ENCODE measurements at regions not wholly inside any gene's neighbourhood (a gene's known extent, or its start where the extent isn't known, plus 50 kb on each side); places are given as distances from the start of the nearest gene placed in this dataset.

GRCh38 chr14:22332686-22333421 is 256.2 kb downstream of the DAD1 start:
- TF ChIP-seq POLR2AphosphoS5 (IDR thresholded peaks at IDR 0.05; ENCODE audit: low read depth, low read length), result no peak
- no peak for TF ChIP-seq SIN3A (IDR thresholded peaks at IDR 0.05; ENCODE audit: borderline replicate concordance, insufficient read depth, low read length)
- TF ChIP-seq REST (IDR thresholded peaks at IDR 0.05; ENCODE audit: insufficient read depth in 1 of 2, low read depth in 2 of 2, low read length in 2 of 2), result no peak
- no peak for TF ChIP-seq TAF1 (IDR thresholded peaks at IDR 0.05; ENCODE audit: borderline replicate concordance, insufficient read depth, low read length)
- no peak for TF ChIP-seq FOXP2 (optimal IDR thresholded peaks at IDR 0.05; ENCODE audit: borderline replicate concordance, extremely low read depth, extremely low read length, insufficient read depth)

- no peak for TF ChIP-seq SIN3A (IDR thresholded peaks at IDR 0.05; ENCODE audit: borderline replicate concordance, insufficient read depth, low read length)
- no peak for TF ChIP-seq FOXP2 (optimal IDR thresholded peaks at IDR 0.05; ENCODE audit: borderline replicate concordance, extremely low read depth, extremely low read length, insufficient read depth)
- no peak for TF ChIP-seq TAF1 (IDR thresholded peaks at IDR 0.05; ENCODE audit: borderline replicate concordance, insufficient read depth, low read length)
- TF ChIP-seq REST (IDR thresholded peaks at IDR 0.05; ENCODE audit: insufficient read depth in 1 of 2, low read depth in 2 of 2, low read length in 2 of 2), result no peak
- no peak for TF ChIP-seq POLR2AphosphoS5 (IDR thresholded peaks at IDR 0.05; ENCODE audit: low read depth, low read length)
Observed at GRCh38 chr14:22329371-22329770, 259.7 kb downstream of the DAD1 start.

- no peak for TF ChIP-seq REST (IDR thresholded peaks at IDR 0.05; ENCODE audit: insufficient read depth in 1 of 2, low read depth in 2 of 2, low read length in 2 of 2)
- no peak for TF ChIP-seq TAF1 (IDR thresholded peaks at IDR 0.05; ENCODE audit: borderline replicate concordance, insufficient read depth, low read length)
- no peak for TF ChIP-seq FOXP2 (optimal IDR thresholded peaks at IDR 0.05; ENCODE audit: borderline replicate concordance, extremely low read depth, extremely low read length, insufficient read depth)
- TF ChIP-seq SIN3A (IDR thresholded peaks at IDR 0.05; ENCODE audit: borderline replicate concordance, insufficient read depth, low read length), result no peak
- no peak for TF ChIP-seq POLR2AphosphoS5 (IDR thresholded peaks at IDR 0.05; ENCODE audit: low read depth, low read length)
Observed at GRCh38 chr14:22325676-22326400, 263.2 kb downstream of the DAD1 start.

- no peak for TF ChIP-seq POLR2AphosphoS5 (IDR thresholded peaks at IDR 0.05; ENCODE audit: low read depth, low read length)
- TF ChIP-seq REST (IDR thresholded peaks at IDR 0.05; ENCODE audit: insufficient read depth in 1 of 2, low read depth in 2 of 2, low read length in 2 of 2), result no peak
- no peak for TF ChIP-seq FOXP2 (optimal IDR thresholded peaks at IDR 0.05; ENCODE audit: borderline replicate concordance, extremely low read depth, extremely low read length, insufficient read depth)
- TF ChIP-seq SIN3A (IDR thresholded peaks at IDR 0.05; ENCODE audit: borderline replicate concordance, insufficient read depth, low read length), result no peak
- no peak for TF ChIP-seq TAF1 (IDR thresholded peaks at IDR 0.05; ENCODE audit: borderline replicate concordance, insufficient read depth, low read length)
Observed at GRCh38 chr14:22320362-22320750, 268.7 kb downstream of the DAD1 start.

All from PFSK-1 (cell line).